EL (cell line): ENCODE measurements at regions not wholly inside any gene's neighbourhood (a gene's known extent, or its start where the extent isn't known, plus 50 kb on each side); places are given as distances from the start of the nearest gene placed in this dataset.
"Not testable (repeated sequence)": the region's sequence is repeated elsewhere in the genome, so short reads cannot be mapped to it uniquely, and the experiment has no call there.

Source experiments
- DNase-seq: peaks from one replicate; pipeline ENCODE4 v3.0.0-alpha.2; 2016

DNA sequence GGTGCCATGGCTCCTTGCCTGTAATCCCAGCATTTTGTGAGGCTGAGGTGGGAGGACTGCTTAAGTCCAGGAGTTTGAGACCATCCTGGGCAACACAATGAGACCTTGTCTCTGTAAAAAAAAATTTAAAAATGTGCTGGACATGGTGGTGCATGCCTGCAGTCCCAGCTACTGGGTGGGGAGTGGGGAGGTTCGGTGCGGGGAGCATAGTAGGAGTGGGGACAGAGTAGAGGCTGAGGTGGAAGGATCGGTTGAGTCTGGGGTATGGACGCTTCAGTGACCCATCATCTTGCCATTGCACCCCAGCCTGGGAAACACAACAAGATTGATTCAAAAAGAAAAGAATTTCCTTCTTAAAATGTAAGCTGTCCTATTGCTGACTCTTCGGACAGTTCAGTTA lies 1490.0 kb upstream of the GBE1 start:
- no peak for DNase-seq

DNA sequence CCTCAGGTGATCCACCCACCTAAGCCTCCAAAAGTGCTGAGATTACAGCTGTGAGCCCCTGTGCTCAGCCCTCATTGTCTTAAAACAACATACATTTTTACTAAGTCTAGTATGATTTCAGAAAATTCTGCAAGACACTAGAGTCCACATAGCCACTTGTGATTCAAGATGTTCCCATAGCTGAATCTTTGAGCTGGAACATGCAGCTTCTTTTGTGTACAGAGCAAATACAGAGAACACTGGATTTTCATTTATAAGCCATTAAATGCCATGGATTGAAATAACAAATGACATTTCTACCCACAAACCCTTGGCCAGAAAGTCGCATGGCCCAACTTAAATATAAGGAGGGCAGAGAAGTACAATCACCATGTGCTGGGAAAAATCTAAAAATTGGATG lies 1489.2 kb upstream of the GBE1 start:
- no peak for DNase-seq

DNA sequence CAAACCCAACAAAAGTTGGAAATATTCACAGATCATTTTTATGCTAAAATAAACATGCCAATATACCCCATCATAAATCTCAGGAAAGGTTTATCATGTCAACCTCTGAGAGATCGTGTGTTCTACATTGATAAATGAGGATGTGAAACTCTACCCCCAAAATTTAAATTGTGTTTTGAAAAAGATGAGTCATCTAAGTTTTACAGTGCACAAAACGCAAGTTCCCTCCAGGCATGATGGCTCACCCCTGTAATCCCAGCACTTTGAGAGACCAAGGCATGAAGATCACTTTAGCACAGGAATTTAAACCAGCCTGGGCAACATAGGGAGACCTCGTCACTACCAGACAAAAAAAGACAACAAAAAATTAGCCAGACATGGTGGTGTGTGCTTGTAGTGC lies 1487.0 kb upstream of the GBE1 start:
- no peak for DNase-seq

DNA sequence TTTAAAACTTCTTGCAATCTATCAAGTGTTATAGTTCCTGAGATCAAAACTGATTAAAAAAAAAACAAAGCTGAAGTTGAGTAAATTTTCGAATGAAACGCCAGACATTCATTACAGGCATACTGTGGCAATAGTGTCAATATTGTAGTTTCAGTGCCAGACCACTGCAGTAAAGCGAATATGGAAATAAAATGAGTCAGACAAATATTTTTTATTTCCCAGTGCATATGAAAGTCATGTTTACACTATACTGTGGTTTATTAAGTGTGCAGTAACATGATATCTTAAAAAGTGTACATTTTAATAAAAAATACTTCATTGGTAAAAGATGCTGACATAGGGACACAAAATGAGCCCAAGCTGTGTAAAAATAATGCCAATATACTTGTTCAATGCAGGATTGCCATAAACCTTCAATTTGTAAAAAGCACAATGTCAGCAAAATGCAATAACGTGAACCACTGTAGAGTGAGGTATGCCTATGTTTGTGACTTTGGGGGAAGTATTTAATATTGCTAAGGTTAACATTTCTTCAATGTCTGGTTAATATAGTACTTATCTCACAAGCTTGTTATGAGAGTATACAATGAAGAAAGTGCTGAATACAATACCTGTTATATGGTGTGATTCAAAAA lies 1473.9 kb upstream of the GBE1 start:
- DNase-seq: no peak

DNA sequence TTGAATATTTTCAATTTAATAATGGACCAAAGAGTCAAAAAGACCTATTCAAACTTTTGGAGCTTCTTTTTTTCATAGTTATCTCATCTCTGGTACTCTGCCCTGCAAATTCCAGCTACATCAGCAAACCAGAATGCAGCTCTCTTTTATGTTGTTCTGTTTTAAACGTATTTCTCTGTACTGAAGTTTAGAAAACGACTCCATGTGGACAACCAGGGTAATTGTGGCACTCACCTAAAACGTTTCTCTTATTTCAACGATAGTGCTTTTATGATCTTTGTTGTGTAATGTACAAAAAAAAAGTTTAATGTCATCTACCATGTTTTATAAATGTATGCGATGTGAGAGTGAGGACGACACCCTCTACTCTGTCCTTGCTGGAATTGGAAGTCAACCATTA lies 1472.3 kb upstream of the GBE1 start:
- no peak for DNase-seq

DNA sequence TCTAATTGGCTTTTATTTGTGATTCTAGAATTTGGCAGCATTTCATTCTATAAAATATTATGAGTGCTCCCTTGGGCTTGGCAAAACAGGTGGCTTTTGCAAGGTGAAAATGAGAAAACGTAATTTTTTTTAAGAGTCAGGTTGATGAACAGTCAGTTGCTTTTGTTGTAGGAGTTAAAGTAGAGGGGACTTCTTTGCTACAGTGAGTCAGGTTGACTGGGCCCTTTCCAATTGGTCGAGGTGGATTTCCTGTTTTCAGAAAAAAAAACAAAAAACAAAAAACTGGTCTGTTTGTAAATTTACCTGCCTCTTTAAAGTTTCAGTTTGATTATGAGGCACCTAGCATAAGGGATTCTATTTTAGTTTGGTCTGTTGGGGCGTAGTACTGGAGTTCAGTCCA lies 1469.4 kb upstream of the GBE1 start:
- DNase-seq: no peak

DNA sequence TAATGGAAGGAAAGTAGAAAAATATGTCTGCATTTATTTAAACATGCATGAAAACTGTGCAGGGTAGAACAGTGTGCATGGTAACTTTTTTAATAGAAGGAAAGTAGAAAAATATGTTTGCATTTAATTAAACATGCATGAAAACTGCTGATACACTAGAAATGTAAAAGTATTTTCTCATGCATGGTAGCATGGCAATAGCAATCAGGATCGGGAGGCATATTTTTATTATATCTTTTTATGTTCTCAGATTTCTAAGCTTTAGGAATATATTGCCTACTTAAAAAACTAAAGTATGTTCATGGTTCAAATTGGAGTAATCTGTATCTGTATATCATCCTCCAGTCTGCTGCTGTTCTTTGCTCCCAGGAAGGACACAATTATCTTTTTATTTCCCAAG lies 1468.9 kb upstream of the GBE1 start:
- DNase-seq: no peak

DNA sequence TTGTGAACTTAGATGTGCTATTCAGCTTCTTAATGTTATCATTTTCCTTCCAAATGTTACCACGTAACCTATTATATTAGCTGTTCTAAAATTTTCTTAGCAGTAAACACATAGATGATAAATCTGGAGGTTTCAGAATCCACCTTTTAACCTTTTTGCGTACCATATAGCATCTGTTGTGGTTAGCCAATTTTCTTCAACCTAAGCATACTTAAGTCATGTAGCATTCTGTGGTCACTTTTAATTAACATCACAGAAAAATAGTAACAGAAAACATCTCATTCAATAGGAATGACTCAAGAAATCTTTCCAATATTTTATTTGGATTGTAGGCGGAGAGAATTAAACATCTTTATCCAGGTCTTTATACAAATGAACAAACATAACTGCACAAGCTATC lies 1465.3 kb upstream of the GBE1 start:
- DNase-seq: no peak

DNA sequence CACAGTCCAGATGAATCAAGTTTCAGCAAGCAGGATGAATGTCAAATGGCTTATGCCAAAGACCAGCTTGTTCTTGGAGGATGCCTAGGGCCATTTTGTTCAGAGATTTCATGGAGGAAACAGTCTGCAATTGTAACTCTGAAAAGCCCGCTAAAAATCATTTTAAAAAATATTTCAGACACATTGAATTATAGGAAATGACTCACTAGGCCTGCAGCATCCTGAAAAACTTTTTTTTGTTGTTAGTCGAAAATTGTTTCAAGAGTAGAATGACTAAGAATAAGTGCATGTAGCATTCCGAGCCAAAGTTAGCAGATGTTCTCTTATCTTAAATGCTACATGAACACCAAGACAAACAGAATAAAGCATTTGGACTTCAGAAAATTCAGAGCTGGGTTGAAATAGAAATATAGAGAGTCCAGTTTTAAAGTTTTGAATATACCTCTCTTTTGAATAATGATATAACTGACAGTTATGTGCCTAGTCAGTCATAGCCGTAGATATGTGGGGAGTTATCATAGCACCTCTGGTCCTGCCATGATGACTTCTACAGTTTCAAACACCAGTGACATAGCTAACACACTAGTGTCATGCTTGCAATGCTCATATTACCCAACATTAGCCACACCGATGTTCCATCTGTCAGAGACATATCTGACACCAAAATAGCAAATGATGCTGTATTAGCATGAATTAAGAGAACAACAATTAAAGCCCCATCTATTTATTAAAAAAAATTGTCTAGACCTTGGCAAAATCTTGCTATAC lies 1462.8 kb upstream of the GBE1 start:
- no peak for DNase-seq

DNA sequence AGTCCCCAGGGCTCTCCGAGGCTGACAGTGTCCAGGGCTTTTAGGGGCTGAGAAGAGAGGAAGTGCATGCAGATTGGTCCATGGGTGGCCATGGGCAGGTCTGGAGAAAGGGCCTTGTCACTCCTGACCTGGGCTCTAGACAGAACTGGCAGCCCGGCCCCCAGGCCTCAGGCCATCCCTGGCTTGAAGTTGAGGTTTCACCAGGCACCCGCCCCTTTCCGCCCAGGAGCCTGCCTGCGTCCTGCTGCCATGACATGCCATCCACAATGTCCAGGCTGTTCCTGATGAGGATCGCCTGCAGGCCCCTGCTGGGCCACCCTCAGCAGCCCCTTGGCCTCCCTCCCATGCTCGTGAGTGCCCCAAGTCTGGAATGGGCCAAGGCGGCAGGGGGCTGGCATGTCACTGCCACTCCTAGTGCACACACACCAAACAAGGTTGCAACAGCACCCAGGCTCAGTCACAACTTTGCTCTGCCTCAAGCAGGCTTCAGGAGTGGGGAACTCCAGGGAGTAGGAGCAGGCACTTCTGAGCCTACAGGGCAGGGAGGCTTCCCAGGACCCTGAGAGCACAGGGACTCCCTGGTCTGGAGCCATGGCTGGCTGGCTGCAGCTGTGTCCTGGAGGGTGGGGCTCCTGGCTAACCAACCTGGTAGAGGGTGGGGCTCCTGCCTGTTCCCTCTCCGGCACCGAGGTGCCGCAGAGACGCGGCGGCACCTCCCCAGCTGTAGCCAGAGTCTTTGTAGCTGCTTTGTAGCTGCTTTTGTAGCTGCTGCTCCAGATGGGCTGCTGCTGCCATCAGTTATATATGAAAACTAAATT lies 1457.1 kb upstream of the GBE1 start:
- no peak for DNase-seq

DNA sequence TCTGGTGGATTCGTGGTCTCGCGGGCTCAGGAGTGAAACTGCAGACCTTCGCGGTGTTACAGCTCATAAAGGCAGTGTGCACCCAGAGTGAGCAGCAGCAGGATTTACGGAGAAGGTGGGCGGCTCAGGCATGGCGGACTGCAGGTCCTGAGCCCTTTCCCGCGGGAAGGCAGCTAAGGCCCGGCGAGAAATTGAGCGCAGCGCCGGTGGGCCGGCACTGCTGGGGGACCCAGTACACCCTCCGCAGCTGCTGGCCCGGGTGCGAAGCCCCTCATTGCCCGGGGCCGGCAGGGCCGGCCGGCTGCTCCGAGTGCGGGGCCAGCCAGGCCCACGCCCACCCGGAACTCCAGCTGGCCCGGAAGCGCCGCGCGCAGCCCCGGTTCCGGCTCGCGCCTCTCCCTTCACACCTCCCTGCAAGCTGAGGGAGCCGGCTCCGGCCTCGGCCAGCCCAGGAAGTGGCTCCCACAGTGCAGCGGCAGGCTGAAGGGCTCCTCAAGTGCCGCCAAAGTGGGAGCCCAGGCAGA lies 1456.2 kb upstream of the GBE1 start:
- DNase-seq: not testable (repeated sequence)

DNA sequence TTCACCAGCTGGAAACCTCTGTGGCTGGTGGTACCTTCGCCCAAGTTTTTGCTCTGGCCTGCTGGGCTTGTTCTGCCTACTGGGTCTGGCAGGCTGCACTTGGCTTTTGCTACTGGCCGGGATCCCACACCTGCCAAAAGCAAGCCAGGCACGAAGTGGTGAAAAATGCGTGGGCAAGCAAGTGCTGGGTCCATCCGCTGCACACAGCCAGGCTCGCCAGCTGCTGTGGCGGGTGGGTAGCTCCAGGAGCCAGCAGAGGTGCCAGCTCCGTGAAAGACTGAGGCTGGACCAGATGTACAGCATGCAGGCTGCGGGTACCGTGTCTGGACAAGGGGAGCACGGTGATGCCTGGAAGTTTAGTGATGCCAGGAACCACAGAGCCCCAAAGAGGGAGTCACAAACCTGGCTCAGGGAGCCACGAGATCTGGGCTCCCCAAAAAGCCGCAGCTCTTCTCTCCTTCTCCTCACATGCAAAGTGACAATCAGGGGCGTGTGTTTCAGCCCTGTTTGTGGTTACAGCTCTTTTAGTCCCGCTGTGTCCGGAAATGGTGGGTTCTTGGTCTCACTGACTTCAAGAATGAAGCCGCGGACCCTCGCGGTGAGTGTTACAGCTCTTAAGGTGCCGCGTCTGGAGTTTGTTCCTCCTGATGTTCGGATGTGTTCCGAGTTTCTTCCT lies 1455.6 kb upstream of the GBE1 start:
- DNase-seq: no peak

DNA sequence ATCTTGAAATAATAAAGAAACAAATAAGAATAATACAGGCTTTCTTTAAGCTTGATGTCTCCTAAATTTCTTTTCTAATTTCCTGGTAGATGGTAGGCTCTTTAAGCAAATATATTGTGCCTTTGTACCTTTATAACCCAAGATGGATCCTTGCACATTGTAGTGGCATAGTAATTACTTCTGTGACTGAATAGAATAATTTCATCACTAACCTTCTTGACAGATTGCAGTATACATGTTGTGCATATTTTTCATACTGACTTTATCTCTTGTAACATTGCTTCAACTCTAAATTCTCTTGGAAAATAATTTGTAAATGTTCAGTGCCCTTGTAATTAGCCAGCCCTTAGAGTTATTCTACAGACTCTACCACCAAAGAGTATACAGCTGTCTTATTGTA lies 1433.8 kb upstream of the GBE1 start:
- DNase-seq: no peak

DNA sequence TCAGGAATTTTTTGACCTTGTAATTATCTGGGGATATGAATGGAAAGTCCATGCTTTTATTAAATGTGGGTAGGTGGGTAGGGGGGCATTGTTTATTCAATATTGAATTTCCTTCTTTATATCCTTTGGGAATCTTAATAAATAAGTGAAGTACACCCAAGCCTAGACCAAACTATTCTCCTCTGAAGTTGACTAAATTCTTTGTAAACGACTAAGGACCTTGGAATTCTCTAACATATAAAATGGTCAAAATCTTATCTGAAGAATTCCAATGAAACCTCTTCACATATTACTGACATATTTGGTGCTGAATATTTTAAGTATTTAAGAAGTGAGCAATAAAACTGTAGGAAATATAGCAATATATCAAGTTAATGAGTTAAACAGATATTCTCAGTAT lies 1432.1 kb upstream of the GBE1 start:
- no peak for DNase-seq

DNA sequence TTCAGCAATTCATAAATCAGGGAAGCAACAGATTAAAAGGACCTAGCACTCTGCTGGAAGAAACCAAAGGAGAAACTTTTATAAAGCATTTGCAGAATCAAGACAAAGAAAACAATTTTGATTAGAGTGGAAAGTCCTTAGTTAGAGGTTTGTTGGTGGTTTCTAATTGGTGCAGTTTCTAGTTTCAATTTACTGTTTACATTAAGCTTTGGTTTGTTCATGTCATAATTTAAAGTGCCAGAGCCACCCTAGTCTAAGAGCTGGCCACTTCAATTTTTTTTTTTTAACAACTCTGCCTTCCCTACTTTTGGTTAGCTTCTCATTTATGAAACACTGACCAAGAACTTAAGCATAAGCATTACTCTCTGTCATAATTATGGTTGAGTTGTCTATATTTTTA lies 1428.2 kb upstream of the GBE1 start:
- DNase-seq: no peak

DNA sequence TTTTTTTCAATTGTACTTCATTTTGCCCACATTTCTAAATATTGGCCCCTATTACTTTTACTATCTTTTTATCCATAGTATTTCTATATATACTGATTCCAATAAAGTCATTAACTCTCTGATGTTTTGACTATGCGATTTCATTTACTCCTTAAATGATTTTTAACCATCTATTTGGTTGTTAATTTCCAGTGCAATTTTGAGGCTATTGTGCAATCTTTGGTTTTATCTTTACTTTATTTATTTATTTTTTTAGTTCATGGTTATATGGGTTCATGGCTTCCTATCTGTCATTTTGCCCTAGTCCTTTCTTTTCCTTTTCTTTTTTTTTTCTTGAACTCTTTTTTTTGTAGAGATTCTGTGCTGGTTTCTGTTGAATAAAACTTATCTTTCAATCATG lies 1408.0 kb upstream of the GBE1 start:
- DNase-seq: no peak

DNA sequence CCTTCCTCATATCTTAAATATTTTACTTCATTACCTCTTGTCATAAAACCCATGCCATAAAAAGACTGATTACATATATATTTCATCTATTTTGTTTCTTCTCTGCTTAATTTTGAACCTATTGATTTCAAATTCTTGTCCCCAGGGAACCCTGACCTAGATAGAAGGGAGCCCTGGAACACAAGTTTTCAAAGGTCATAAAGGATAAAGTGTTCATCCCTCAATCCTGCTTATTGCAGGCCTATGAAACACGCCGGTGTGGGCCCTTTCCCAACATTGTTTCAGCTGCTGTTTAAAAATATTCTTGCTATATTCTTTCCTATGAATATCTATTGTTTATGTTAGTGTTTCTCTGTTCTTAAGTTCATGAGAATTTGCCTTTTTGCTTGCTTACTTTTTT lies 1389.5 kb upstream of the GBE1 start:
- no peak for DNase-seq

DNA sequence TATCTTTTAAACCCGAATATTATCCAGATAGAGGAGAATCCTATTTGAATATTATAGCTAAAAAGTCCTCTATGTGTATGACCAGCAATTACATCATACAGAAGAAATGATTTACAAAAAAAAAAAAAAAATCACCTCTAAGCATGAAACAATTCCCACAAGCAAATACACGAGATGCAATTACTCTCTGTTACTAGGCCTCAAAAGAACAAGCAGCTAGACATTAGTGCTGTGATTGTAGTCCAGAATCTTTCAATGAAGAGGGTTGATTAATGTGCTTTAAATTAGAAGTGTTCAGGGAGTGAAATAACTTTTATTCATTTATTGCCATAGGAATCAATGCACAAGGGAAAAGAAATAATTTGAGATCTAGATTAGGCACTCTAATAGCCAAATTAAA lies 1379.5 kb upstream of the GBE1 start:
- DNase-seq: no peak

DNA sequence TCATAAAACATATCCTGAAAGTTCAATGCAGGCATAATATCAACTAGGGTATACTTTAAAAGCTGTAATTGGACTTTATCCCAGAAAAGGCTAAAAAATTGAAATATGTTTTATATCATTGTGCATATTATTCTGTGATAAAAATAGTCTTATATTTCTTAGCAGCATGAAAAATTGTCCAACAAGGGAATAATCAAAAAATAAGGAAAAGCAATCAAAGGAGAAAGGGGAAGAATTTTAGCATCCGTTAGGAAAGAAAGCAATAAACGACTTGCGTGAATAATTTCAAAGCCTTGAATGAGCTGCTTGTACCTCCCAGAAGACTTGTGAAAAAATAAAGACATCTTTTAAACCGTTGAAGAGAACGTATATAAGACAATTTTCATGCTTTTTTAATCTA lies 1369.8 kb upstream of the GBE1 start:
- DNase-seq: no peak

DNA sequence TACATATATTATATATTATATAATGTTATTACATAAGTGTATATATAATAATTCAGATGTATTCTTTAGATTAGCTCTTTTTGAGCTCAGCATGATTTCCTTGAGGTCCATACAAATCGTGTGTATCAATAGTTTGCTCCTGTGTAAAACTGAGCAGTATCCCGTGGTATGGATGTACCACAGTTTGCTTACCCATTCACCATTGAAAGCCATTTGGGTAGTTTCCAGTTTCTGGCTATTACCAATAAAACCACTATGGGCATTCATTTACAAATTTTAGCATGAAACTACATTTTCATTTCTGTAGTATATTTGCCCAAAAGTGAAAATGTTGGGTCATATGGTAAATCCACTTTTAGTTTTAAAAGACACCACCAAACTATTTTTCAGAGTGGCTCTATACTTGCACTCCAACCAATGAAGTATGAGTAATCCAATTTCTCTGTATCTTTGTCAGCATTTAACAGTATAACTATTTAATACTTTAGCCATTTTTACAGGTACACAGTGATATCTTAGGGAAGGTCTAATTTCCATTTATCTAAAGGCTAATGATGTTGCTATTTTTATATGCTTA lies 1361.4 kb upstream of the GBE1 start:
- no peak for DNase-seq

DNA sequence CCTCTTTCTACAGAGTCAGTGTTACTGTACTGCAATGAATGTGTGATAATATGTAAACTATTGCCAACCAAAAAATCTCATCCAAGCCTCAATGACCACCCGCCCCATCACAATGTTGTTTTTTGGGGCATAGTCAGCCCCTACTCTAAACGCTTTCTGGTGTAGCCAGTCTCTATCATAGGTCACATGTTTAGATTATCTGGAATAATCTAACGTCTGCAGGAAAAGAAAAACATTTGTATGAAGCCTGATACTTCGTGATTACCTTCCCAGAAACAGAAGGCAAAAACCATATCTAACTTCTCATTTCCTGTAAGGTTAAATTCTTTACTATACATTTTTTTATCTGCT lies 1331.8 kb upstream of the GBE1 start:
- DNase-seq: no peak

DNA sequence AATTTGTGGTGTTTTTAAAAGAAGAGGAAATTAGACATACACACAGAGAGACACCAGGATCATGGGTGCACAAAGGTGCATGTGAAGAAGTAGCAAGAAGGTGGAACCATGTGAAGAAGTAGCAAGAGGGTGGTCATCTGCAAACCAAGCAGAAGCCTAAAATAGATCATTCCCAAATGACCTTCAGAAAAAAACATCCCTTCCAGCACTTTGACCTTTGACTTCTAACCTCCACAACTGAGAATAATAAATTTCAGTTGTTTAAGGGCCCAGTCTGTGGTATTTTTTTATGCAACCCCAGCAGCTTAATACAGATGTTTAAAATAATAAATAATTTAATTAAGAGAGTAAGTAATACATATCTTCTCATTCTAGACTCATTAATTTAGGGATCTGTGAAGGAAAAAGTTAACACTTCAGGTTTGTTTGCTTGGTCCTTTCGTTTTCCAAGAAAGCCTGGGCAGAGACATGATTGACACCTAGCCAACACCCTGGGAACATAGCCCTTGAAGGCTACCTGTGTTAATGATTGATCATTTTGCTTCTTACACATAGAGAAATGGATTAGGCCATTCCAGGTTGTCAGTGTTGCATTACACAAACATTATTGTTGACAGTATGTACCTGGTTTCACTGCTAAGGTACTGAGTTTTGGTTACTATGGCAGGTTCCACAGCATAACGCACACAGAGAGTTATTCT lies 1331.2 kb upstream of the GBE1 start:
- DNase-seq: no peak
